Activated T-cell treated with anti-CD3 and anti-CD28 coated beads, Interleukin-2, amount 50 U/mL, for 24 hours (primary cell): ENCODE measurements at regions not wholly inside any gene's neighbourhood (a gene's known extent, or its start where the extent isn't known, plus 50 kb on each side); places are given as distances from the start of the nearest gene placed in this dataset.
A peak's percentile ranks its signal among the peaks of the same experiment; 100 is the strongest.

Source experiments
- DNase-seq: peaks from one replicate; pipeline ENCODE4 v3.0.0-alpha.2; 2020
- H3K27ac Mint-ChIP-seq: 2 replicates; pipeline ENCODE4 v1.8.0; 2020; ENCODE audit warnings: mild to moderate bottlenecking, mixed read lengths
- H3K27me3 Mint-ChIP-seq: 2 replicates; pipeline ENCODE4 v1.8.0; 2020; ENCODE audit warnings: mixed read lengths
- H3K36me3 Mint-ChIP-seq: 2 replicates; pipeline ENCODE4 v1.8.0; 2020; ENCODE audit warnings: low read depth, mixed read lengths
- H3K4me1 Mint-ChIP-seq: 2 replicates; pipeline ENCODE4 v1.8.0; 2020; ENCODE audit warnings: low read depth, mixed read lengths
- H3K4me3 Mint-ChIP-seq: 2 replicates; pipeline ENCODE4 v1.8.0; 2020; ENCODE audit warnings: mild to moderate bottlenecking, moderate library complexity, mixed read lengths
- H3K9me3 Mint-ChIP-seq: 2 replicates; pipeline ENCODE4 v1.8.0; 2020; ENCODE audit warnings: mixed read lengths

DNA sequence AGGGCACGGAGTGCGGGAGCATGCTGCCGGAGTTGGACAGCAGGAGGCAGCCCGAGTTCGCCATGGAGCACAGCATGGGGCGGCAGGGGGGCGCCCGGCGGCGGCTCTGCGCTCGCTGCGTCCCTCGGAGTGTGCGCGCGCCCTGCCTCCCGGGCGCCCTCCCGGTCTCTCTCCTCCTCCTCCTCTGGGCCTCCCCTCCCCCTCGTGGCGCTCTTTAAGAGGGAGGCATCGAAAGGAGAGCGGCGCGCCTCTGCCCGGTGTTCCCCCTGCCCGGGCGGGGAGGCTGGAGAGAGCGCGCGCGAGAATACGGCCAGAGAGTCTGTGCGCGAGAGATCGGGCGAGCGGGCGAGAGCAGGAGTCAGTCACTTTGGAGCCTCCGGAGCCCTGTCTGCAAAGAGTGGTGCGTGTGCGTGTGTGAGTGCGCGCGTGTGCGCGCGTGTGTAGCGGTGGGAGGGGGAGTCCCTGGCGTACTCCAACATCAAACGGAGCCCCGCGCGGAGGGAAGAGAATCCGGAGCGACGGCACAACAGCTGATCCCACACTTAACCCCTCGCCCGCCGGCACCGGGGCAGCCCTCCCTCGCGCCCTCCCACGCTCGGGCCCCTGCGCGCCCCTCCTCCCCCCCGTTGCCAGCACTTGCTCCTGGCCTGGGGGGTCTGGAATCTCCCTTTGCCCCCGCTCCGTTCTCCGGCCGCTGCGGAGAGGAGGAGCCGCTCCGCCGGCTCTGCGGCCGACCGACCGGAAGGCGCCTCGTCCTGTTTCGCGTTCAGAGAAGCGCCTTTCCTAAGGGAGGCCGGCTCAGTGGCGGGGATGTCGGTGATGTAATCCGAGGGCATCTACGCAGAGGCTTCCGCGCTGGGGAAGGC lies 108.9 kb downstream of the ENGASE start:
- Mint-ChIP-seq H3K27me3 (peaks cover 58% of the 10 kb centered on the region), H3K4me1 (peaks cover 6% of the 10 kb centered on the region), H3K4me3 (peak overlapping the region; percentile 35), H3K9me3 (no peaks in the 10 kb centered on the region), H3K27ac (no peak overlapping the region), H3K36me3 (no peaks in the 10 kb centered on the region)
- DNase-seq, result no peak

DNA sequence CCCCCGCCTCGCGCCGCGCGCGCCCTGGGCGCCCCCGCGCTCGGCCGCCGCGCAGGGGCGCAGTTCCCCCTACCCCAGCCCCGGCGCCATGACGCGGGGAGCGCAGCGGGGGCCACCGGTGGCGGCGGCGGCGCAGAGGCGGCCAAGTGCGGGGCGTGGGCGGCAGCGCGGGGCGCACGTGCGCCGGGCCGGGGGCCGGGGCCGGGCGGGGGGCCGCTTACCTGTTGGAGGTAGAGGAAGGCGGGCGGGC lies 108.3 kb downstream of the ENGASE start:
- Mint-ChIP-seq H3K9me3 (no peaks in the 10 kb centered on the region), H3K27me3 (peaks cover 58% of the 10 kb centered on the region)

DNA sequence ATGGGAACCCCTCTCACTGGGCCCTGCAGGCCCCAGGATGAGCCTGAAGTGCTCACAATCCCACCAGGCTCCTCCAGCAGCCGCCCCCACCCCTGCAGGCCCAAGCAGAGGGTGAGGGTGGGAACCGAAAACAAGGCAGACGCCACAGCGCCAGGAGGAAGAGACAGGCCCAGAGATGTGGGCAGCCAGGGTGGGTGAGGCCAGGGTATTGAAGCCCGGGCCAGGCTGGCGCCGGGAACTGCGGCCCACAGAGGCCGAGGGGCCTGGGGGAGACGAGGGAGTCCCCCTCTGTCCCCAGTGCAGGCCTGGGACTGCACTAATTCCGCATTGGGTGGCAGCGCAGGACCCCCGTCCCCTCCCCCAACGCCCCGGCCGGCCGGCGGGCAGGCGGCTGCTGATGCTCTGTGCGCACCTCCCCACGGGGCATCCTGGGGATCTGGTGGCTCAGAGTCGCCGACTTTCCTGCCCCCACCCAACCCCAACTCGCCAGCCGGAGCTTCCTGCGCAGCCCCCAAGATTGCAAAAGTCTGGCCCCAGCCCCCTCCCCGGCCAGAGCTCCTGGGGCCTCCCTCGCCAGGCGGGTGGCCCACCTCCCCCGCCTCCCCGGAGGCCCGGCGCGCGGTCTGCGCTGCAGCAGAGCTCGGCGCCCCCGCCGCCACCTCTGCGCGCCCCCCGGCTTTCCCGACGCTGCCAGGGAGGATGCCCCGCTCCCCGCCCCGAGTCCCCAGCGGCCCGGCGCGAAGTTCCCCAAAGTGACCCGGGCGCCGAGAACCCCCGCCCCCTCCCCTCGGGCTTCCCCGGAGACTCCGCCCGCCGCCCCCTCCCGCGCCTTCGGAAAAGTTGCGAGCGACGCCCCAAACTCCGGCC lies 107.8 kb downstream of the ENGASE start:
- Mint-ChIP-seq H3K27ac (no peak overlapping the region), H3K4me1 (peaks cover 6% of the 10 kb centered on the region), H3K27me3 (peaks cover 53% of the 10 kb centered on the region), H3K4me3 (no peak overlapping the region), H3K9me3 (no peaks in the 10 kb centered on the region), H3K36me3 (no peaks in the 10 kb centered on the region)
- DNase-seq, result no peak

More for the DNA sequence above, 108.3 kb downstream of the ENGASE start:
- H3K36me3 Mint-ChIP-seq, result no peaks in the 10 kb centered on the region
- H3K4me1 Mint-ChIP-seq, result peaks cover 6% of the 10 kb centered on the region
- H3K4me3 Mint-ChIP-seq, result no peak overlapping the region
- H3K27ac Mint-ChIP-seq, result no peak overlapping the region
- no peak for DNase-seq

DNA sequence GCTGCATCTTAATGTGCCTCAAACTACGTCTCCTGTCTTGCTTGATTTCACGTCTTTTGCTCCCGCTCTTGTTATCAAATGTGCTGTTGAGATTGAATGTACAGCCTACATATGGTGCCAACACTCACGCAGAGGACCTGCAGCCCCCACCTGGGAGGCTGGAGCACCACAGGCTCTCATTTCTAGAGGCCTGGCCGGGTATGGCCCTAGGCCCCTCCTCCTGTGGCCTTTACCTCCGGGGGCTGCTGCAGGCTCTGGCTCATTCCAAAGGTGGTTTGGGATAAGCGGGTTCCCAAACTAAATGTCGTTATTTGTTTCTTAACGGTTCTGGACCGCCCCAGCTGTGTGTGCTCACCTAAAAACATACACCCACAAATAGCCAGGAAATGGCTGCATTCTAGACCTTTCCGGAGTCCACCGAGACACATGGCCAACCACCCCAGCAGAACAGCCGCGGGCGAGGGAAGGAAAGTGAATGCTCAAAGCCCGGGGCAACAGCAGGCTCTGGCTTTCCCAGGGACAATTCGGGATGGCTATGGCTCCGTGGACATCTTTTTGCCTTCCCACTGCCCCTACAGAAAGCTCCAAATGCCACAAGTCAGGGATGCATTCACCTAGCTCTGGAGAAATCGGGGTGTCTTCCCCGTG lies 105.9 kb downstream of the ENGASE start:
- DNase-seq, result no peak
- no peaks in the 10 kb centered on the region for H3K36me3 Mint-ChIP-seq
- no peaks in the 10 kb centered on the region for H3K9me3 Mint-ChIP-seq
- peaks cover 6% of the 10 kb centered on the region for H3K4me1 Mint-ChIP-seq
- H3K27ac Mint-ChIP-seq, result no peak overlapping the region
- peaks cover 38% of the 10 kb centered on the region for H3K27me3 Mint-ChIP-seq
- no peak overlapping the region for H3K4me3 Mint-ChIP-seq

DNA sequence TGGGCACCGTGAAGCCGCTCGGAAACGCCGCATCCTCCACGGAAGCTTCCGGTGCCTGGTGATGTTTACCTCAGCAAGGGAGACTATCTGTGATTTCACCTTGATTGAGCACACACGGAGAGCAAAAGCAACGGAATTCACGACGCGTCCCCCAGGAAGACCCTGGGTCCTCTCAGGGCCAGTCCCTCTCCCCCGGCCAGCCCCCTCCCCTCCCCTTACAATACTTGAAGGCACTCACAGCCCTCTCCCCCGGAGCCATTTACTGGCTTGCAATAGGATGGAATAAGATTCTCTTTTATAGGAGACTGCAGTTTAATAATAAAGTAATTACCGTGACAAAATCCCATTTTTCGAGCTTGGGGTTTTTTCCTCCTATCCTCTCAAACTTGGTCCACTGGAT lies 104.7 kb downstream of the ENGASE start:
- peaks cover 6% of the 10 kb centered on the region for H3K4me1 Mint-ChIP-seq
- H3K27ac Mint-ChIP-seq, result no peak overlapping the region
- peaks cover 26% of the 10 kb centered on the region for H3K27me3 Mint-ChIP-seq
- no peak overlapping the region for H3K4me3 Mint-ChIP-seq
- H3K9me3 Mint-ChIP-seq, result no peaks in the 10 kb centered on the region
- DNase-seq, result no peak
- no peaks in the 10 kb centered on the region for H3K36me3 Mint-ChIP-seq

DNA sequence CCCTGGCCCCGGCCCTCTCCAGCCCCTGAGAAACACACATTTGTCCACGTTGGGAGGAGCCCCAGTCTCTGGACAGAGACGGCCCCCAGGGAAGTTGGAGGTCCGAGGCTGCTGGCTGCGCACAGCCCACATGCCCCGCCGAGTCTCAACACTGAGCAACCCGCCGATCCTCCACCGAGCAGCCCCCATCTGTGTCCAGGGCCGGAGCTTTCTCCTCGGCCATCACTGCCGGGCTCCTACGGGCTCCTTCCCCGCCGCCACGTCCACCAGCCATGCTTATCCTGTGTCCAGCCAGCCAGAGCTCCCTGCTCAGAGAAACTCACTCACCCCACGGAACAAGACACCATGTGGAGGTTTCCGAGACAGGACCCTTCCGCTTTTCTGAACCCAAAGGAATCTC lies 103.3 kb downstream of the ENGASE start:
- Mint-ChIP-seq H3K36me3 (no peaks in the 10 kb centered on the region), H3K9me3 (no peaks in the 10 kb centered on the region), H3K27ac (no peak overlapping the region), H3K27me3 (peaks cover 15% of the 10 kb centered on the region), H3K4me1 (peaks cover 1% of the 10 kb centered on the region), H3K4me3 (no peak overlapping the region)
- DNase-seq, result no peak

DNA sequence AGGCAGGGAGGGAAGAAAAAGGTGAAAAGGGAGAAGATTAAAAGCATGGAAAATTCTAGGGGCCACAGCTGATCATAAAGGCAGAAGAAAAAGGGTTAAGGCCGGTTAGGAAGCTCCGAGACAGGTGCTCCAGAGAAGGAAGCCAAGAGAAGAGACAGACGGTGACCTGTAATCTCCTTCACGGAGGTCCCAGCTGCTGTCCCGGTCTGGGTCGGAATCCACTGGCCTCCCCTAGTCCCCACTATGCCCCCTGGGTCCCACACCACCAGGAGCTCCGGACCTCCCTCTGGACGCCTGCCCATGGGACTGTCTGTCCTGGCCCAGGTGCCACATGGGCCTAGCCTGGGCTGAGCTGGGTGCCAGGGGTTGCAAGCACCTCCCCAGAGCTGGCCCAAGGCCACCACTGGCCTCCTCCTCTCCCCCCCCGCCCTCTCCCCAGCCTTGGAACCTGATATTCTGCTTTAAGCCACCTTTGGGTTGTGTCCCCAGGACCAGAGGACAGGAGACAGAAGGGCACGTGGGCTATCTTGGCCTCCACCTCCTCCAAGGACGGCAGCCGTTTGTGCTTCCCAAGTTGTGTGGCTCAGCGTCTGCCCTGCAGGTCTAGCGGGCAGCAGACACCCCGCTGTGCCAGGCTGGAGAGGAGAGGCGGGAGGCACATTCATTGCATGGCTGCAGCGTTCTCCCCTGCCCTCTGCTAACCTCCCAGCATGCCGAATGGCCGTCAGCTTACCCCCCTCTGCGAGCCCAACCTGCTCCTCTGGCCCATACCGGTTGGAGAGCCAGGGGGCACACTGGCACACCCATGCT lies 102.4 kb downstream of the ENGASE start:
- Mint-ChIP-seq H3K36me3 (no peaks in the 10 kb centered on the region), H3K27me3 (peaks cover 13% of the 10 kb centered on the region), H3K4me1 (no peaks in the 10 kb centered on the region), H3K9me3 (no peaks in the 10 kb centered on the region), H3K4me3 (no peak overlapping the region), H3K27ac (no peak overlapping the region)
- no peak for DNase-seq

DNA sequence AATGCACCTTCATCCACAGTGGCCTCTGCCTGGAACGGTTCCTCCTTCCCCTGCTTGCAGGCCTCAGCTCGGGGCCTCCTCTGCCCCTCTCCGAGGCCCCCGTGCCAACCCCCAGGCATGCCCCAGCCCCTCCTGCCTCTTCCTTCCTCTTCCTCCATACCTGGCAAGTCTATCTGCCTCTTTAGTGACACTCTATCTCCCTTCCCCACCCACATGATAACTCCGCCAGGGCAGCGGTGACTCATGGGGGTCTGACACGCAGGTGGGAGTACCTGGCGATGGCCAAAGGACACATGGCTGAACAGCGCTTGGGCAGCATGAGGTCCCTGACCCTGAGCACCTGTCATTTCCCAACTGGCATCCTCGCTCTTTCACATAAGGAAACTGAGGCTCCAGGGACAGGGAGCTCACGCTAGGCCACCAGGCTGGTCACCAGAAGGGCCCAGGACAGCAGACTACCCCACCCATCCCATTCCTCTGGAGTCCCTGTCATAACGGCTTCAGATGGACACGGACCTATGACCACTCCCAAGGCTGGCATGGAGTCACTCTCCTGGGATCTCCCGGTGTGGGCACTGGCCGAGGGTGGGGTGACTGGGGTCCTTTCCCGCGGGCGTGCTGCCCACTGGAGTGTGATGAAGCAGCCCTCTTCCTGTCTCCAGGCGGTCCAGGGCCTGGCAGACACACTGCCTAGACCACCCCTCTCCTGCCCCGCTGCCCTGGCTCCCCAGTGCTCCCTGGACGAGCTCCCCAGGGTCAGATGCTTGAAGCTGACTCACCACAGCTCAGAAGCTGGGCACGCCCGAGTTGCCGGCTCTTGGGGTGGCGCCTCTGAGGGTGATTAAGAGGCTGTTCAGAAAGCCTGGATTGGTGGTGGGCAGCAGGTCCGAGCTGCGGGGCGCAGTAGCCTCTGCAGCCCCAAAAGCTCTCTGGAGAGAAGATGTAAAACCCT lies 100.6 kb downstream of the ENGASE start:
- H3K9me3 Mint-ChIP-seq, result no peaks in the 10 kb centered on the region
- no peaks in the 10 kb centered on the region for H3K4me1 Mint-ChIP-seq
- H3K4me3 Mint-ChIP-seq, result no peak overlapping the region
- H3K27ac Mint-ChIP-seq, result no peak overlapping the region
- no peak for DNase-seq
- no peaks in the 10 kb centered on the region for H3K36me3 Mint-ChIP-seq
- H3K27me3 Mint-ChIP-seq, result no peaks in the 10 kb centered on the region

DNA sequence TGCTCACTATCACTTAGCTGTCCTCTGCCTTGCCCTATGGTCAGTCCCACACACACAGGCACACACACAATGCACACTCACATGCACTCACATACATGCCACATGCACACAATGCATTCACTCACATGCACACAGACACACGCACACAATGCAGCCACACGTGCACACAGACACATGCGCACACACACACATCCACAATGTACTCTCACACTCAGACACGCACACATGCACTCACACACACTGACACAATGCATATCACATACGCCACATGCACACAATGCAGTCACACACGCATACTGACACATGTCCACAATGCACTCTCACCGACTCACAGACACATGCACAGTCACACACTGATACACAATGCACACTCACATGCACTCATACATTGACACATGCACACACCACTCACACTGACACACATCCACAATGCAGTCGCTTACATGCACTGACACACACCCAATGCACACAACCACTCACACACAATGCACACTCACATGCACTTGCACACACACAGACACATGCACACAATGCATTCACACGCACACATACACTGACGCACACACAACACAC lies 99.7 kb downstream of the ENGASE start:
- no peaks in the 10 kb centered on the region for H3K9me3 Mint-ChIP-seq

DNA sequence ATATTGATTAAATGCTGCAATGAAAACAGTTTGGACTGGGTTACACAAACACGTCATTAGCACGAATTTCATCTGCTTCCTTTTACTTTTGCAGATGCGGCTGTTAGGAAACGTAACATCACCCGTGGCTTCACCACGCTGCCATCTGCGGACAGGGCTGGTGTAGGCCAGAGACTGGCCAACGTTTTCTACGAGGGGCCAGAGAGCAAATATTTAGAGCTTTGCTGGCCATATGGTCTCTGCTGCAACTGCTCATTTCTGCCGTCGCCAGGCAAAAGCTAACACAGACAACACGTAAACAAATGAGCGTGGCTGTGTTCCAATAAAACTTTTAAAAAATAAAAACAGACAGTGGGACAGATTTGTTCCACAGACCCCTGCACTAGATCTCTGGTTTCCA lies 96.6 kb downstream of the ENGASE start:
- no peaks in the 10 kb centered on the region for H3K9me3 Mint-ChIP-seq
- no peaks in the 10 kb centered on the region for H3K27me3 Mint-ChIP-seq
- no peak overlapping the region for H3K27ac Mint-ChIP-seq
- DNase-seq, result no peak
- no peaks in the 10 kb centered on the region for H3K4me1 Mint-ChIP-seq
- no peak overlapping the region for H3K4me3 Mint-ChIP-seq
- no peaks in the 10 kb centered on the region for H3K36me3 Mint-ChIP-seq

More for the DNA sequence above, 99.7 kb downstream of the ENGASE start:
- no peak overlapping the region for H3K4me3 Mint-ChIP-seq
- no peak overlapping the region for H3K27ac Mint-ChIP-seq
- no peak for DNase-seq
- no peaks in the 10 kb centered on the region for H3K4me1 Mint-ChIP-seq
- H3K36me3 Mint-ChIP-seq, result no peaks in the 10 kb centered on the region
- no peaks in the 10 kb centered on the region for H3K27me3 Mint-ChIP-seq

DNA sequence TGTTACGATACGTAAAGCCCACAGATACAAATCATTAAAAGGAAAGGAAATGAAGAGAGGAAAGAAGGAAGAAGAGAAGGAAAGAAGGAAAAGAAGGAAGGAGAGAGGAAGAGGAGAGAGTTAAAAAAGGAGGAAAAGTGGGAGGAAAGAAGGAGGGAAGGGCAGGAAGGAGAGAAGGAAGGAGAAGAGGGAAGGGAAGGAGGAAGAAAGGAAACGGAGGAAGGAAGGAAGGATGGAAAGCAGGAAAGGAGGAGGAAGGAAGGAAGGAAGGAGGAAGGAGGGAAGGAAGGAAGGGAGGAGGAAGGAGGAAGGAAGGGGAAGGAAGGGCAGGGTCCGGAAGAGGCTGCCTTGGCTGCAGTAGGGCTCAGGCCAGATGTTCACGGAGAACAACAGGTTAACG lies 95.2 kb downstream of the ENGASE start:
- no peaks in the 10 kb centered on the region for H3K4me1 Mint-ChIP-seq
- H3K27ac Mint-ChIP-seq, result no peak overlapping the region
- no peaks in the 10 kb centered on the region for H3K9me3 Mint-ChIP-seq
- DNase-seq, result no peak
- H3K4me3 Mint-ChIP-seq, result no peak overlapping the region
- H3K36me3 Mint-ChIP-seq, result no peaks in the 10 kb centered on the region
- H3K27me3 Mint-ChIP-seq, result no peaks in the 10 kb centered on the region

DNA sequence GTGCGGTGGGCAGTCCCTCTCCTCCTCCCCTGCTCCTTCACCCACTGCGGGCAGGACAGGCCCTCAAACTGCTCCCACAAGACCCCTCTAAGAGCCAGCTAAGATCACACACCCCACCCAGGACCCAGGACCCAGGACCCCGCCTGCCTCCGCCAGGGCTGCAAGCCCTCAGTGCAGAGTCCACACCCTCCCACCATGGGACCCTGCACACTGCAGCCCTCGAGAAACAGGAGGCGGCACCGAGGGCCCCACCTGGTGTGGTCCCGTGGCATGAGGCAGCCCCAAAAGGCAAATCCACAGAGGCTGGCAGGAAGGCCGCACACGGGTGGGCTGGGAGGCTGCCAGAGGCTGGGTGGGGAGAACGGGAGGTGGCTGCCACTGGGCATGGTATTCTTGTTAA lies 94.7 kb downstream of the ENGASE start:
- no peaks in the 10 kb centered on the region for H3K36me3 Mint-ChIP-seq
- DNase-seq, result no peak
- H3K27ac Mint-ChIP-seq, result no peak overlapping the region
- H3K4me3 Mint-ChIP-seq, result no peak overlapping the region
- H3K9me3 Mint-ChIP-seq, result no peaks in the 10 kb centered on the region
- no peaks in the 10 kb centered on the region for H3K4me1 Mint-ChIP-seq
- H3K27me3 Mint-ChIP-seq, result no peaks in the 10 kb centered on the region

DNA sequence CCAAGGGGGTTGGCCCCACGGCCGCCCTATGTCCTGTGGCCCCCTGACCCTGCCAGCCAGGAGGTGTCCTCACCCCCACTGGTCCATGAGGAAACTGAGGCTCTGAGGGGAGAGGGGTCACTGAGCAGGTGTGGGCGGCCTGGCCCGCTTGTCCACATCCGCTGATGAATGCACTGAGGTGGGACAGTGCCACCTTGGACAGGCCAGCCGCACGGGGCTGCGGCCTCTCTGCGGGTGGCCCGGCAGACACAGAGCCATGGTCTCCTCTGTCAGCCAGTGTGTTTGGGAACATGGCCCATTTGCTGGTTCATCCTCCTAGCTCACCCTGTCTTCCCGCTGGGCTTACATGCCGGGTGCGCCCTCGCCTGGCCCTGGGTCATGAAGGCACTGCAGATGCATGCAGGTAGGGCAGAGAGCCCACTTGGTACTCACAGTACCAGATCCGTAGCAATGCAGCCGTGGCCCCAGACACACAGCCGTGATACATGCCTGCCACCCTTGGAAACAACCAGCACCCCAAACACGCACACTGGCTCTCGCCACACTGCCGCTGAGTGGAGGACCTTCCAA lies 93.9 kb downstream of the ENGASE start:
- Mint-ChIP-seq H3K4me1 (no peaks in the 10 kb centered on the region), H3K9me3 (no peaks in the 10 kb centered on the region), H3K4me3 (no peak overlapping the region), H3K36me3 (no peaks in the 10 kb centered on the region), H3K27ac (no peak overlapping the region), H3K27me3 (no peaks in the 10 kb centered on the region)
- no peak for DNase-seq
